ENCODE measurements at regions not wholly inside any gene's neighbourhood (a gene's known extent, or its start where the extent isn't known, plus 50 kb on each side); places are given as distances from the start of the nearest gene placed in this dataset.

DNA sequence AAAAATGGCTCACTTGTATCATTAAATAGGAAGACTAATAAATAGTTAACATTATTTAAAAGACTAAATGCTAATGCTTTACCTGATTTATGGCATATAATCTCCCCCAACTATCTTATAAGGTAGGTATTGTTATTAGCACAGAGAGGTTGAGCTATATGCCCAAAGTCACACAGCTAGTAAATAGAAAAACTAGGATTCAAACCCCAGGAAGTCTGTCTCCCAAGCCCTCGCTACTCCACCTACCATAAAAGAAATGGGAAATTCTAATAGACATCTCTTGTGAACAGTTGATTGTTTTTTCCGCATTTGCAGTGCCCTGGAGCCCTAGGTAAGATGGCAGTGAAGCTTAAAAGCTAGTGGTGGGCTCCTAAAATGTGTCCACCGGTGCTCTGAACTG lies 65.2 kb upstream of the SOD1 start:
- TF ChIP-seq CTCF (IDR thresholded peaks at IDR 0.05) (no peak), POLR2AphosphoS5 (IDR thresholded peaks at IDR 0.05; ENCODE audit: insufficient read depth in 1 of 2, low read depth in 1 of 2) (no peak), POLR2A (IDR thresholded peaks at IDR 0.05) (no peak)
